ENCODE measurements at regions not wholly inside any gene's neighbourhood (a gene's known extent, or its start where the extent isn't known, plus 50 kb on each side); places are given as distances from the start of the nearest gene placed in this dataset.
"Not testable (repeated sequence)": the region's sequence is repeated elsewhere in the genome, so short reads cannot be mapped to it uniquely, and the experiment has no call there.

GRCh38 chr6:20275837-20276236, 63.6 kb upstream of the MBOAT1 start:
- 83% methylated on average over 2 of the region's 2 CpGs for WGBS (ENCODE audit: low lambda C conversion rate)
- CTCF ChIA-PET, DNase-seq: not testable (repeated sequence)

GRCh38 chr6:20277724-20278123, 65.5 kb upstream of the MBOAT1 start:
- H3K9me2 ChIP-seq; H3K27me3 ChIP-seq (ENCODE audit: insufficient read depth); H3K27ac ChIP-seq (ENCODE audit: low read depth in 2 of 2, low read length in 1 of 2); H3K9ac ChIP-seq; POLR2A ChIA-PET; H4K20me1 ChIP-seq (ENCODE audit: insufficient read depth); H3K4me3 ChIP-seq (ENCODE audit: low read depth in 2 of 2, low read length in 1 of 2); H3K4me2 ChIP-seq; H3K79me2 ChIP-seq (ENCODE audit: insufficient read depth); H3F3A ChIP-seq (replicated peaks; ENCODE audit: insufficient read depth); H2AFZ ChIP-seq (ENCODE audit: low read depth); H3K9me3 ChIP-seq; H3K36me3 ChIP-seq (replicated peaks in 1 of 2; ENCODE audit: control insufficient read depth in 1 of 2, insufficient read depth in 2 of 2, low read length in 1 of 2); DNase-seq; H3K4me1 ChIP-seq (ENCODE audit: control insufficient read depth in 1 of 2, insufficient read depth in 2 of 2, low read depth in 1 of 2, low read length in 1 of 2): not testable (repeated sequence)
- 86% methylated on average over 6 of the region's 6 CpGs for WGBS (ENCODE audit: low lambda C conversion rate)
- CTCF ChIA-PET: interaction anchor here (0.6 to 2.3 kb wide), 4 partner anchors 13 to 252 kb away, joined by 3 to 6 read pairs (median 4); no protein-coding TSS in a partner anchor

More at GRCh38 chr6:20275837-20276236, 63.6 kb upstream of the MBOAT1 start:
- POLR2A ChIA-PET; H3K9ac ChIP-seq; H4K20me1 ChIP-seq (ENCODE audit: insufficient read depth); H3K79me2 ChIP-seq (ENCODE audit: insufficient read depth); H3K4me1 ChIP-seq (ENCODE audit: control insufficient read depth in 1 of 2, insufficient read depth in 2 of 2, low read depth in 1 of 2, low read length in 1 of 2); H3K4me2 ChIP-seq; H3K9me2 ChIP-seq; H2AFZ ChIP-seq (ENCODE audit: low read depth); H3K27ac ChIP-seq (ENCODE audit: low read depth in 2 of 2, low read length in 1 of 2); H3K27me3 ChIP-seq (ENCODE audit: insufficient read depth); H3K36me3 ChIP-seq (replicated peaks in 1 of 2; ENCODE audit: control insufficient read depth in 1 of 2, insufficient read depth in 2 of 2, low read length in 1 of 2); H3K9me3 ChIP-seq; H3K4me3 ChIP-seq (ENCODE audit: low read depth in 2 of 2, low read length in 1 of 2); H3F3A ChIP-seq (replicated peaks; ENCODE audit: insufficient read depth): not testable (repeated sequence)

DNA sequence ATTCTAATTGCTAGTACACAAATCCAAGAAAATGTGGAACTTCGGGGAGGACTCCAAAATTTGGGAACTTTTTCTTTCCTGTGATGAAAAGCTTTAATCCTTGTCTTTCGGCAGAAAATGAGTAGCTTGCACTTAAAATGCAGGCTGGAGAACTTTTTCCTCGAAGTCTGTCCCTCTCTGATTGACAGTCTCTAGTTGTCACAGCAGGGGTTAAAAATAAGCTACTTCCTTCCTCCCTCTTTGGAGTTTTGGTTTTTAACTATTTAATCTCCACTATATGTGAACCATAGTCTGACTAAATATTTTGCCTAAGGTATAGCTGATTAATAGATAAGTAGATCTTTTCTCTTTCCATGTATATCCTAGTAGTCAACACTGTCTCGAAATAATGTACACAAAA, 66.8 kb upstream of the MBOAT1 start:
- H3K9me2 ChIP-seq: no peaks in the 10 kb centered on the region
- H3K9me3 ChIP-seq: peaks cover 7% of the 10 kb centered on the region; the same call in 1 of the 2 replicates
- DNase-seq: no peak
- TF ChIP-seq USF1 (IDR thresholded peaks at IDR 0.05; ENCODE audit: borderline replicate concordance, low read depth) (no peak), MEF2A (IDR thresholded peaks at IDR 0.05; ENCODE audit: borderline replicate concordance, low read depth) (no peak), ELF1 (IDR thresholded peaks at IDR 0.05) (no peak), POLR2AphosphoS5 (IDR thresholded peaks at IDR 0.05; ENCODE audit: low read depth, low read length) (no peak), RAD21 (IDR thresholded peaks at IDR 0.05; ENCODE audit: low read length) (no peak)
- no peak overlapping the region for H3K27ac ChIP-seq (ENCODE audit: low read depth in 2 of 2, low read length in 1 of 2)
- H3K79me2 ChIP-seq (ENCODE audit: insufficient read depth): no peaks in the 10 kb centered on the region
- no peaks in the 10 kb centered on the region for H3K36me3 ChIP-seq (replicated peaks in 1 of 2; ENCODE audit: control insufficient read depth in 1 of 2, insufficient read depth in 2 of 2, low read length in 1 of 2)
- H4K20me1 ChIP-seq (ENCODE audit: insufficient read depth): no peaks in the 10 kb centered on the region
- CTCF ChIA-PET: interaction anchor here (0.6 to 2.3 kb wide), 4 partner anchors 10 to 125 kb away, joined by 3 to 6 read pairs (median 6); no protein-coding TSS in a partner anchor
- H3K4me3 ChIP-seq (ENCODE audit: low read depth in 2 of 2, low read length in 1 of 2): no peak overlapping the region
- no peak overlapping the region for H3K4me2 ChIP-seq
- no peaks in the 10 kb centered on the region for H3F3A ChIP-seq (replicated peaks; ENCODE audit: insufficient read depth)
- no peaks in the 10 kb centered on the region; a peak in 1 of 4 replicates for H3K4me1 ChIP-seq (ENCODE audit: control insufficient read depth in 1 of 2, insufficient read depth in 2 of 2, low read depth in 1 of 2, low read length in 1 of 2)
- H2AFZ ChIP-seq (ENCODE audit: low read depth): no peak overlapping the region; the same call in 1 of the 2 replicates
- no peaks in the 10 kb centered on the region for H3K27me3 ChIP-seq (ENCODE audit: insufficient read depth)
- no peak overlapping the region for H3K9ac ChIP-seq
- 68% methylated on average over 4 of the region's 4 CpGs for WGBS (ENCODE audit: low lambda C conversion rate)
- POLR2A ChIA-PET: no interaction called here

Data from SK-N-SH (cell line).